Mammary epithelial cell (primary cell): ENCODE measurements at regions not wholly inside any gene's neighbourhood (a gene's known extent, or its start where the extent isn't known, plus 50 kb on each side); places are given as distances from the start of the nearest gene placed in this dataset.

Experiments used
- EZH2 ChIP-seq: IDR thresholded peaks from 2 replicates; pipeline ENCODE4 v1.6.1; 2012; ENCODE audit warnings: low read length, inconsistent platforms, borderline replicate concordance
- TF ChIP-seq, protein P1 (sequence below), 2 donors: IDR thresholded peaks in 1 of 2; conservative IDR thresholded peaks in 1 of 2; 2 replicates each; pipeline ENCODE4 v1.5.1; 2011 to 2012; ENCODE audit warnings: inconsistent platforms in 2 of 2, low read length in 2 of 2, mild to moderate bottlenecking in 2 of 2, control low read depth in 1 of 2, low read depth in 1 of 2; ENCODE audit not compliant: insufficient read depth in 1 of 2; ENCODE audit errors: extremely low read depth in 1 of 2

DNA sequence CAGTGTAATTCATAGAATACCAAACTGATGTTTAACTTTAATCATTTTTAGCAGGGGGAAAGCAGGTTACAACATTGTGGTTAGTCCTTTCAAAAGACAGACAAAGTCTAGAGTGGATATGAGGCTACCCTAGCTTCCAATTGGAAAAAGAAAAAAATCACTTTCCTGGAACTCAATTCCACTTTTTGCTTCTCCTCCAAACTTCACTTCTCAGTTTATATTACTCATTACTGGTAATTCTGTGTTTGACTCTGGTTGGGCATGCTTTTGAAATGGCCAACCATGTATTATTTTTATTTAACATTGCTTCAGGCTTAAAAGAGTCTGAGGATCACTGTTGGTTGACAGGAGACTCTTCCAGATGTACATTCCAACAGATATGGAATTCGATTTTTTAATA, 84.8 kb downstream of the RAP2B start:
- TF ChIP-seq, protein P1, sequence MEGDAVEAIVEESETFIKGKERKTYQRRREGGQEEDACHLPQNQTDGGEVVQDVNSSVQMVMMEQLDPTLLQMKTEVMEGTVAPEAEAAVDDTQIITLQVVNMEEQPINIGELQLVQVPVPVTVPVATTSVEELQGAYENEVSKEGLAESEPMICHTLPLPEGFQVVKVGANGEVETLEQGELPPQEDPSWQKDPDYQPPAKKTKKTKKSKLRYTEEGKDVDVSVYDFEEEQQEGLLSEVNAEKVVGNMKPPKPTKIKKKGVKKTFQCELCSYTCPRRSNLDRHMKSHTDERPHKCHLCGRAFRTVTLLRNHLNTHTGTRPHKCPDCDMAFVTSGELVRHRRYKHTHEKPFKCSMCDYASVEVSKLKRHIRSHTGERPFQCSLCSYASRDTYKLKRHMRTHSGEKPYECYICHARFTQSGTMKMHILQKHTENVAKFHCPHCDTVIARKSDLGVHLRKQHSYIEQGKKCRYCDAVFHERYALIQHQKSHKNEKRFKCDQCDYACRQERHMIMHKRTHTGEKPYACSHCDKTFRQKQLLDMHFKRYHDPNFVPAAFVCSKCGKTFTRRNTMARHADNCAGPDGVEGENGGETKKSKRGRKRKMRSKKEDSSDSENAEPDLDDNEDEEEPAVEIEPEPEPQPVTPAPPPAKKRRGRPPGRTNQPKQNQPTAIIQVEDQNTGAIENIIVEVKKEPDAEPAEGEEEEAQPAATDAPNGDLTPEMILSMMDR (conservative IDR thresholded peaks at IDR 0.05 in 1 of 2, IDR thresholded peaks at IDR 0.05 in 1 of 2; ENCODE audit: extremely low read depth in 1 of 2, insufficient read depth in 1 of 2, low read depth in 1 of 2, low read length in 2 of 2) = no peak
- no peak for TF ChIP-seq EZH2
